ENCODE measurements at regions not wholly inside any gene's neighbourhood (a gene's known extent, or its start where the extent isn't known, plus 50 kb on each side); places are given as distances from the start of the nearest gene placed in this dataset.
"Not testable (repeated sequence)": the region's sequence is repeated elsewhere in the genome, so short reads cannot be mapped to it uniquely, and the experiment has no call there.

- DNase-seq (ENCODE audit: low read depth): not testable (repeated sequence)
Measured at GRCh38 chr20:26120920-26121319, 424.3 kb upstream of the ZNF337 start.

DNA sequence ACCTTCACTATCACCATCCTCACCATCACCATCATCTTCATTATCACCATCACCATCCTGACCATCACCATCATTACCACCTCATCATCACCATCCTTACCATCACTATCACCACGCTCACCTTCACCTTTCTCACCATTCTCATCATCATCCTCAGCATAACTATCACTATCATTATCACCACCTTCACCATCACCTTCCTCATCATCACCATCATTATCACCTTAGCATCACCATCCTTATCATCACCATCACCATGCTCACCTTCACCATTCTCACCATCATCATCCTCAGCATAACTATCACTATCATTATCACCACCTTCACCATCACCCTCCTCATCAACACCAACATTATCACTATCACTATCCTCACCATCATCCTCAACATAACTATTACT lies 397.8 kb upstream of the ZNF337 start:
- DNase-seq (ENCODE audit: low read depth): not testable (repeated sequence)

DNA sequence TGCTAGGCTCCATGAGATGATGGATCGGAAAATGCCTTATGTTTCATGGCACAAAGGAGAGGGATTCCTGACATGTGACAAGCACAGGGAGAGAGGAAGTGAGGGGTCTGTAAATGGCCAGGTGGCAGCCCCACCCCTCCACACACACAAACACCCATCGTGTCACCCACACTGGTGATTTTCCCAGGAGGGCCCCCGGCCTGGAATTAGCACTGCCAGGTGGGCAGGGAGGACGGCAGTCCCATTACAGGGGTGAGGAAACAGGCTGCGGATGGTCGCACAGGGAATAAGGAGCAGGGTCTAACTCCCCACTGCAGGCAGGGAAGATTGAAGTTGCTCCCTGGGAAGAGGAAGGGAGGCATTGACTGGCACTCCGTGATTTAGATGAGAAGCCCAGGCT lies 395.3 kb upstream of the ZNF337 start:
- not testable (repeated sequence) for DNase-seq (ENCODE audit: low read depth)

- not testable (repeated sequence) for DNase-seq (ENCODE audit: low read depth)
Measured at GRCh38 chr20:26086195-26086594, 389.5 kb upstream of the ZNF337 start.

- DNase-seq (ENCODE audit: low read depth): not testable (repeated sequence)
Measured at GRCh38 chr20:26073972-26074371, 377.3 kb upstream of the ZNF337 start.

GRCh38 chr20:26059324-26059723 lies 362.7 kb upstream of the ZNF337 start:
- DNase-seq (ENCODE audit: low read depth): not testable (repeated sequence)

DNA sequence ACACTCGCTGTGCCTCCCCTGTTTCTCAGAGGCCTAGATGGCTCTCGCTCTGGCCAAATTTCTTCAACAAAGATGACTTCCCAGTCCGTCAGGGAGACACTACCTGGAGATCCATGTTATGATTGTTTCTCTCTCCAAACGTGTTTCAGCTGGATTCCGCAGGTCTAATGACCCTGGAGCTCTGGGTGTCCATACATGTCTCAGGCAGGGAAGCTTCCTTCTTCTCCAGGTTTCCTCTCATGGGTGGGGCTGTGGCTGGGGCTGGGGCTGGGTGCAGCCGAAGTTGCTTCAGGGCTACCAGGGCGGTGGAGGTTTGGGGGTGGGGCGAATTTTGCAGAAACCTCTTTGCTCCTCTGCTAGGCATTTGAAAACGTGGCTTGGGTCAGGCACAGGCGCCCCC lies 361.8 kb upstream of the ZNF337 start:
- DNase-seq (ENCODE audit: low read depth): not testable (repeated sequence)

- DNase-seq (ENCODE audit: low read depth): not testable (repeated sequence)
Measured at GRCh38 chr20:26057135-26057752, 360.6 kb upstream of the ZNF337 start.

GRCh38 chr20:26025792-26026191 lies 329.1 kb upstream of the ZNF337 start:
- not testable (repeated sequence) for DNase-seq (ENCODE audit: low read depth)

DNA sequence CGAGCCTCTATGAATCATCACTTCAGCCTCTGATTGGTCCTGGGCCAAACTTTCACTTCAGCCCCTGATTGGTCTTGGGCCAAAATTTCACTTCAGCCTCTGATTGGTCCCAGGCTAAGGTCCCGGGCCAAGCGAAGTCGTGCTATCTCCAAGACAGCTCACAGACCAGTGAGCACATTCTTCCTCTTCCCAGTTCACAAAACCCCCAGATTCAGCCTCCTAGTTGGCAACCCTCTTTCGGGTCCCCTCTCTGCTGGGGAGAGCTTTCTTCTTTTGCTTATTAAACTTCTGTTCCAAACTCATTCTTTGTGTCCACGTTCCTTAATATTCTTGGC lies 314.3 kb upstream of the ZNF337 start:
- not testable (repeated sequence) for DNase-seq (ENCODE audit: low read depth)

GRCh38 chr20:26010224-26010941 lies 313.7 kb upstream of the ZNF337 start:
- peak; percentile 63 for DNase-seq (ENCODE audit: low read depth)

- DNase-seq (ENCODE audit: low read depth): peak; percentile 98
Measured at GRCh38 chr20:26009402-26010223, 313.0 kb upstream of the ZNF337 start.

DNA sequence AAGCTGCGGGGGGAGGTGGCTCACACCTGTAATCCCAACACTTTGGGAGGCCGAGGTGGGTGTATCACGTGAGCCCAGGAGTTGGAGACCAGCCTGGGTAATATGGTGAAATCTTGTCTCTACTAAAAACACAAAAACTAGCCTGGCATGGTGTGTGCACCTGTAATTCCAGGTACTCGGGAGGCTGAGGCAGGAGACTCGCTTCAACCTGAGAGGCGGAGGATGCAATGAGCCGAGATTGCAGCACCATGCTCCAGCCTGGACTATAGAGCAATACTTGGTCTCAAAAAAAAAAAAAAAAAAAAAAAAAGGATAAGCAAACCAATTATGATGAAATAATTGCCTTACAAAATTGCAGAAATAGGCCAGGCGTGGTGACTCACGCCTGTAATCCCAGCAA lies 311.4 kb upstream of the ZNF337 start:
- not testable (repeated sequence) for DNase-seq (ENCODE audit: low read depth)

GRCh38 chr20:26006164-26006563 lies 309.5 kb upstream of the ZNF337 start:
- not testable (repeated sequence) for DNase-seq (ENCODE audit: low read depth)

GRCh38 chr20:26003959-26004358 lies 307.3 kb upstream of the ZNF337 start:
- DNase-seq (ENCODE audit: low read depth): not testable (repeated sequence)

GRCh38 chr20:25997367-25998038 lies 300.9 kb upstream of the ZNF337 start:
- DNase-seq (ENCODE audit: low read depth): not testable (repeated sequence)

- no peak for DNase-seq (ENCODE audit: low read depth)
Measured at GRCh38 chr20:25992146-25992545, 295.5 kb upstream of the ZNF337 start.

DNA sequence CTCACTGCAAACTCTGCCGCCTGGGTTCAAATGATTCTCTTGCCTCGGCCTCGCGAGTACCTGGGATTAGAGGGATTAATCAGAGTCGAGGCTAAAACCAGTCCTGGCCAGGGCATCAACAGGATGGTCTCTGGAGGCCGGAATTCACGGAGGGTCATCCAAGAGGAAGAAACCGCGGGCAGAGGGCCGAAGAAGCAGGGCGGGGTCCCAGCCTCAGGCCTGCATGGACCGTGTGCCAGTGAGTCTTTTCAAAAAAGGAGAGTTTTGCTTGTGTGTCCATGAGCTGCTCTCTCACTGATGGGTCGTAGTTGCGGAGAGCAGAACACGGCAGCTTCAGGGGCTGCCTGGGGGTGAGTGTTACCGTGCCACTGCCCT lies 295.1 kb upstream of the ZNF337 start:
- no peak for DNase-seq (ENCODE audit: low read depth)

DNA sequence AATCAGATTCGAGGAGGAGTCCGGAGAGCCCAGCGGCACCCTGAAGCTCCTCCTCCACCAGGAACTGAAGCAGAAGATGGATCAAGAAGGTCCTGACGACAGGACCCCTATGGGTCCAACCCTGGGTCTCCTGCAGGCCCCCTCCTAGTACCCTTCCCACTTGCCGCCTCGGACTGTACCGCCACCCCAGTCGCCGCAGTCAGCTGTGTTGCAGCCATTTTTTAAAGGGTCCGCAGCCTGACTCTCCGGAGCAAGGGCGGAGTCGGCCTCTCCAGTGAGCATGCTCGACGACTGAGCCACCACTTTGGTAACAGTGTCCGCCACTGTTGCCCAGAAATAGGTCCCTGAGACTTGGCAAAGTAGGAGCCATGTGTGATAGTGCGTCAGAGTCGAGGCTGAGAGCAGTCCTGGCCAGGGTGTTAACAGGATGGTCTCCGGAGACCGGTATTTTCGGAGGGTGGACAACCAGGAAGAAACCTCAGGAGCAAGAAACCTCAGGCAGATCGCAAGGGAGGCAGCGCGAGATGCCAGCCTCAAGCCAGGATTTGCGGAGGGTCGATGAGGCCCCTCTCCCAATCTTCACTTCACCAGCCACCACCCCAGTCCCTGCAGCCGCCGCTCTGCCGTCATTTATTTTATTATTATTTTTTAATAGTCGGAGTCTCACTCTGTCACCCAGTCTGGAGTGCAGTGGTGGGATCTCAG lies 294.6 kb upstream of the ZNF337 start:
- DNase-seq (ENCODE audit: low read depth): no peak

- DNase-seq (ENCODE audit: low read depth): not testable (repeated sequence)
Measured at GRCh38 chr20:25989686-25990085, 293.0 kb upstream of the ZNF337 start.

GRCh38 chr20:25989196-25989595 lies 292.5 kb upstream of the ZNF337 start:
- no peak for DNase-seq (ENCODE audit: low read depth)

All from HS-27A (cell line).